NCI-H187 treated with DMSO at 0.1 percent for 48 hours (cell line): ENCODE measurements at regions not wholly inside any gene's neighbourhood (a gene's known extent, or its start where the extent isn't known, plus 50 kb on each side); places are given as distances from the start of the nearest gene placed in this dataset.
"Not testable (repeated sequence)": the region's sequence is repeated elsewhere in the genome, so short reads cannot be mapped to it uniquely, and the experiment has no call there.

ENCODE experiments used
- DNase-seq: peaks from one replicate; lab custom pipeline; 2025; lab: John Stamatoyannopoulos, UW

DNA sequence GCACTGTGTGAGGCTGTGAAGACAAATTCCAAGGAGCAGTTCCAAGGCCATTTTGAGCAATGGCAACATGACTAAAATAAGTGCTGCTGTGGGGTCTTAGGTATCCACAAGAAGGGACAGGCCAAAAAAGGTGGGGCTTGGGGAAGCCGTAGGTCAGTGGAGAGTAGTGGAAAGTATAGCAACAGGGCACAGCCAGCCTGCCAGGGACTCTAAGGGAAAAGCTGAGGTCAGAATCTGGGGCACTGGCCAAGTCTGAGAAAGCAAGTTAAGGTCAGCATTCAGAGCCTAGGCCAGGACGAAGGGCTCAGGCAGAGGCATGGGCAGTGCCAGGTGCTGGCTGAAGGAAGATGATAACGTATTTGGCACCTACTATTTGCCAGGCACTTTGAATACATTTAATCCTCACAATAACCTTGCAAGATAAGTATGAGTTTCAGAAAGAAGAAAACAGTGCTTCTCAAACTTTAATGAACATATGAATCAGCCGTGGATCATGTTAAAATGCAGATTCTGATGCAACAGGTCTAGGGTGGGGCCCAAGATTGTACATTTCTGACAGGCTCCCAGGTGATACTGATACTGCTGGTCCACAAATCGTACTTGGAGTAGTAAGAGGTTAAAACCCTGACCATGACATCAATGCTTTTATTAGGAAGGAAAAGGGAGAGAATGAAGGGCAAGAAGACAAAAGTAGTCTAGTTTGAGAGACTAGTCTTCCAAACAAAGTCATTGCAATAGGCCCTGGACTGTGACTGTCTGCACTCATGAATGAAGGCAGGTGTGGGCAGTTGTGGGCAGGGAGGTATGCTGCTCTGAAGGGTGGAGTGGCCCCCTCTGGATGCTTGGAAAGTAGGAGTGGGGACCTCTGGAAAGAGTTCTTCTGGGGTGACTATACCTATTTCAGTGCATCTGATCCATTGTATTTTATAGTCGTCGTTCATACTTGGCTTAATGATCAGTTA lies 106.3 kb upstream of the ANKRD28 start:
- no peak for DNase-seq

DNA sequence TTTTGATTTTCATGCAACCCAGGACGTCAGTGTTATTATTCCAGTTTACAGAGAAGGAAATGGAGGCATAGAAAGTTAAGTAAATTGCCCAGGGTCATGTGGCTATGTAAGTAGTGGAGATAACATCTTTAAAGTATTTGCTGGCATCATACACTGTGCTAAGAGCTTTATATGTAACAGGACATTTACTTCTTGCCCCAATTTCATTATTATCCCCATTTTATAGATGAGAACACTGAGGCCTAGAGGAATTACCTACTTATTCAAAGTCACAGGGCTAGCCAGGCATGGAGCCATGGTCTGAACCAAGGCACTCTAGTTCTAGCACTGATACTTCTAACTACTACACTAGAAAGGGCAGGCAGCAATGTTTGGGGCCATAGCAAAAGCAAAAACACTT lies 107.3 kb upstream of the ANKRD28 start:
- no peak for DNase-seq

DNA sequence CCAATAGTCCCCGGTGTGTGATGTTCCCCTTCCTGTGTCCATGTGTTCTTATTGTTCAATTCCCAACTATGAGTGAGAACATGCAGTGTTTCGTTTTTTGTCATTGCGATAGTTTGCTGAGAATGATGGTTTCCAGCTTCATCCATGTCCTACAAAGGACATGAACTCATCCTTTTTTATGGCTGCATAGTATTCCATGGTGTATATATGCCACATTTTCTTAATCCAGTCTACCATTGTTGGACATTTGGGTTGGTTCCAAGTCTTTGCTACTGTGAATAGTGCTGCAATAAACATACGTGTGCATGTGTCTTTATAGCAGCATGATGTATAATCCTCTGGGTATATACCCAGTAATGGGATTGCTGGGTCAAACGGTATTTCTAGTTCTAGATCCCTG lies 109.6 kb upstream of the ANKRD28 start:
- not testable (repeated sequence) for DNase-seq

DNA sequence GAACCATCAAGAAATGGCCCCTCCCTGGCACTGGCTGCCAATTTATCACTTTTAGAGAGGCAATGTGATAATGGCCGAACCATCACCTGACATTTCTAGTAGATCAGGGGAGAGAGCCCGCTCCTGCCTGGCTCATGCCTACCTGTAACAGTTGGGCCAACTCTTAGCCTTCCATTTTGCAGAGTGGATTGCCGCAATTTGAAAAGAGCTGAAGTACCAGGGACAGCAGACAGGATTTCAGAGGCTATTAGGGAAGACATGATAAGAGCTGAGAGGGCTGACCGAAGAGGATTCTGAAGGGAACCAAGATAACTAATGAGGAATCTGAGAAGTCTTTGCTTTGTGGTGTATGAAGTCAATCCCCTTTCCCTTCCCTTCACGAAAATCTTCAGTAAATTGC lies 121.2 kb upstream of the ANKRD28 start:
- DNase-seq, result no peak

DNA sequence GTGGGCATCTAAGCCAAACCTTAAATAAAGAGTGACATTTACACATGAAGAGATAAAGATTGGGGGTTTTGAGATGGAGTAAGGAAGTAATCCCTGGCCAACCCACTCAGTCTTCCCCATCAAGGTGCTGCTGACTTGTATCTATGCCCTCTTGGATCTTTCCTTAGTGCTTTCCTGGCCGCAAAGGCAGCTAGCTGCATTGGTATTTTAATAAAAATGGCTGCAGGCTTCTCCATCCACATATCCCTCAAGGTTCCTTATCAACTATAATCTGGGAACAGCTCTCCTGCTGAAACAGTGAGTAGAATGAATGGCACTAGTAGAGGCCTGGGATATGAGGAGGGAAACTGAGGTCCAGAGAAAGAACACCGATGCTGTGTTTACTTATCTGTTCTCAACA lies 122.2 kb upstream of the ANKRD28 start:
- no peak for DNase-seq

DNA sequence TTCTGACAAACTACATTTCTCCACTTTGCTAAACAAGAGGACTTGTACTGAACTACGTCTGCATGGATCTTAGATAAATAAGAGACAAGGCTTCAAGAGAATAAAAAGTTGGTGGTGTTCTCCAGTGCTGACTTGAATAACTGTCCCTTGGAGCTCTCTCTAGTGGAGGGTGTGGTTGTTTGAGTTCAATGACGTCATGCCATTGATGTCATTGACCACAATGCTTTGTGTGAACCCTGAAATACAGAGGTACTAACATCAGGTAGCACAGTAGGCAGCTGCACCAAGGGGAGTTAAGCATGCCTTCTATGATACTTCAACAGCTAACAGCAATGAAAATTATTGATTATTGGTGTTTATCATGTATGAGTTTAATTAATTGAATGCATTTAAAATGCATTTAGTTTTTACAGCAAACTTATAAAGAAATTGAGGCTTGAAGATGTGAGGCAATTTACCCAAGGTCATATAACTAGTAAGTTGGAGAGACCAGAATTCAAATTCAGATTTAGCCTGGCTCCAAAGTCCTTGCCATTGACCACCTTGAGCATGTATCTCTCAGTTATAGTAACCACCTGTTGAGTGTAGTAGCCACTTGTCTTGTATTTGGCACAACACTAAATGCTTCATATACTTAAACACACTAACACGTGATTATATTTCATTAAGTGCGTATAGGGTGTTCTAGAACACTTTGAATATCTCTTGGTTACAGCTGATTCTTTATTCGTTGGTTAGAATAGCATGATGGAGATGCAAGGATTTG lies 126.0 kb upstream of the ANKRD28 start:
- DNase-seq, result no peak

DNA sequence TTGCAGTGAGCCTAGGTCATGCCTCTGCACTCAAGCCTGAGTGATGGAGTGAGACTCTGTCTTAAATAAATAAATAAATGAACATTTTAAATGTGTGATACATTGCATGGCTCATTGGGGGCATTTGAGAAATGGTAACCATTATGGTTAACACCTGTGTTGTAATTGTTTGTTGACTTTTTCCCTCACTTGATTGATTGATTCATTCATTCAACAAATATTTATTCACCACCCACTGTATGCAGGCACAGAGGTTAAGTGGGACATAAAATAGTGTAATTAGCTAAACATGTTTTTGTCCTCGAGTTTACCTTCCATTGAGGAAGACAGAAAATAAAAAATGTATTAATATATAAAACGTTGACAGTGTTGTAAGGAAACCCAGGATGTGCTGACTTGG lies 127.1 kb upstream of the ANKRD28 start:
- no peak for DNase-seq

DNA sequence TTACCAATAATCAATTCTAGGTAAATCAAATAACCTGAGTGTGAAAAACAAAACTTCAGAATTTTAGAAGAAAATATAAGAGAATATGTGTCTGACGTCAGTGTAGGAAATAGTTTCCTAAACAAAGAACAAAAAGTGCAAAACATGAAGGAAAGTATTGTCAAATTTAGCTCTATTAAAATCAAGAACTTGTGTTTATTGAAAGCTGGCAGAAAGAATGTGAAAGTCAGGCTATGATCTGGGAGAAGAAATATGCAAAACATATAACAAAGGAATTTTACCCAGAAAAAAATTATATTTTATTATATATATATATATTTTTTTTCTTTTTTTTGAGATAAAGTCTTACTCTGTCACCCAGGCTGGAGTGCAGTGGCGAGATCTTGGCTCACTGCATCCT lies 129.1 kb upstream of the ANKRD28 start:
- DNase-seq, result no peak

DNA sequence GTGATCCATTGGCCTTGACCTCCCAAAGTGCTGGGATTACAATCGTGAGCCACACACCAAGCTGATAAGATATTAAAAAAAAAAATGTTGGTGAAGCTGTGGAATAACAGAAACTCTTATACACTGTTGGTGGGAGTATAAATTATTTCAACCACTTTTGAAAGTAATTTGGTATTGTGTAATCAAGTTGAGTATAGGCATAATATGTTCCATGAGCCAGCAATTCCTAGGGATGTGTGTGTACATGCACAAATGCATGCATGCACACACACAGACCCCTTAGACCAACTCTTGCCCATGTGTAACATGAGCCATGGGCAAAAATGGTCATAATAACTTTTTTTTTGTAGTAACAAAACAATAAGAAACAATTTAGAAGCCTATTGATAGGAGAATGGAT lies 130.2 kb upstream of the ANKRD28 start:
- DNase-seq, result no peak

DNA sequence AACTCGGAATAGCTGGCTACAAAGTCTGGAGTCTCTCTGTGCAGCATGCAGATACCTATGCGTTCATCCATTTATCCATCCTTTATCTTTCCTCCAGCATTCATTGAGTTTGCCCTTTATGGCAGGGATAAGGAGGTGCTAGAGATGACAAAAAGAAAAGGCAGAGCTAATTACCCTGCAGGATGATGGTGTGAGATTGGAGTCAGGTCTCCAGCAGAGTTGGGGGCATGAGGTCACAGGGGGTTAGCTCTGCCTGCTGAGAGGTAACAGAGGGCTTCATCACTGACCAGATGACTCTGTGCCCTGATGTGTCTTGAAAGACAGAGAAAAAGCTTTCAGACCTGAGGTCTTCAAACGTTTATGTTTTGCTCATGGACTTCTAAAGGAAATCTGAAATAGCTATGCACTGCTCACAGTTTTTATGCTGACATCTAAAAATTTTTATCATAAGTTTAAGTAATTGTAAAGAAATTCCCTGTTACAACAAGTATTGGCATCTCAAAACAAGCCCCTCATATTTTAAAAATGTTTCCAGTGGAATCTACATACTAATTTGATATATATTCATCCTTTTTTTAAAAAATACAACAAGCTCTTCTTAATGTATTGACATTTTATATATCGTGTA lies 132.3 kb upstream of the ANKRD28 start:
- DNase-seq, result no peak

DNA sequence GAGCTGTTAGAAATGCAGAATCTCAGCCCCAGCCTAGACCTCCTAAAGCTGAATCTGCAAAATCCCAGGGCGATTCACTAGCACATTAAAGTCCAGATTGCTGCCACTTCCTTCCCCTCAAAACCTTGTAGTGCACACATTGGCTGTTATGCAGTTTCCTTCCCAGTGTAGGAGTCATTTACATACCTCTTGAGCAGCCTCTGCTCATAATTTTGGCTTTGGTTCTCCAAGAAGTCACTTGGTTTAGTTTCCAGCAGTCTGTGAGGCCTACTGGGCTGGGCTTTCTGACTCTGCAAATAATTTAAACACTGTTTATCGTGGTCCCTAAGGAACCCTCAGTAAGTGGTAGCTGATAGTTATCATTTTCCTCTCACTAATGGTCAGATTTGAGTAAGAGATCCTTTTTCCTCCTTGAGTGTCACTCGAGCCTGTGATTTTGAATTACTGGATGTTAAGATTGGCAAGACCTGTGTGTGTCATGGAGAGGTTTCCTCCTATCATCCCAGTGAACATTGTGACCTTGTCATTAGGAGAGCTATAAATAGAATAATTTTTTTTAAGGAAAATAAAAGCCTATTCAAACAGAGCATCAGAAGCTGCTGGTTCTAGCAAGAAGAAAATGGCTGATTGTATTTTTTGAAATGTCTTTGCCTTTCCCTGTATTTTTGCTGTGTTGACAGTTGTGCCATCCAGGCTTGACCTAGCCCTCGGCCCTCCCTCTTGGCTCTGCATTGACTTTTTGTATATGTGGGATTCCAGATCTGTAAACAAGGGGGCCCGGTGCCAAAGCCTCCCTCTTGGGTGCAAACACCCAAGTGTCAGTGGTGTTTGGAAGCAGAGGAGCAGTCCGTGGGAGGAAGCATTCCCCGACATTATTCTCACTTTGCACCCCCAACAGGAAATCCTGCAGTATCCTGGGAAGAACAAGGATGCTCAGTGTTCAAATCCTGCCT lies 134.8 kb upstream of the ANKRD28 start:
- DNase-seq, result no peak

DNA sequence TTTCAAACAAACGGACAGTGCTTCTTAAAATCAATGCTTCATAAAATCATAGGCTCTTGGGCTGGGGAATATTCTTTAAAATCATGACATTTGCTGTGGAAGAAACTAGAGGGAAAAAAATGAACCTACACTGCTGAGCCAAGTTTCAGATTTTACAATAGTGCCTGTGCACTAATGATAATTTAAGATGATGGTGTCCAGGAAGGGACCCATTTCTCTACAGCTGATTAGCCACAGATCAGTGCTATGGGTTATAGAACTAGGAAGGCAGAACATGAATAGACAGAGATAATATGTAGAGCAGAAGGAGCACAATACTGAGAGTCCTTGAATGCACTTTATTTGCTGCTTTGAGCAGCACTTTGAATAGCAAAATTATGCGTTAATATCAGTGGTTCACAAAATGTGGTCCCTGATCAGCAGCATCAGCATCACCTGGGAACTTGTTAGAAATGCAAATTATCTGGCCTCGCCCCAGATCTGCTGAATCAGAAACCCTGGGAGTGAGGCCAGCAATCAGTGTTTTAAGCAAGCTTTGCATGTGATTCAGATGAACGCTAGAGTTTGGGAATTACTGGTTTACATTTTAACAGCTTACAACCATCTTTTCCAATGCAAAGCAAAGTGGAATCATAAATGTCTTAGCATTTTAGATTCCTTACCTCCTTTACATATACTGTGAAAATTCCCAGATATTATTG lies 135.8 kb upstream of the ANKRD28 start:
- no peak for DNase-seq

DNA sequence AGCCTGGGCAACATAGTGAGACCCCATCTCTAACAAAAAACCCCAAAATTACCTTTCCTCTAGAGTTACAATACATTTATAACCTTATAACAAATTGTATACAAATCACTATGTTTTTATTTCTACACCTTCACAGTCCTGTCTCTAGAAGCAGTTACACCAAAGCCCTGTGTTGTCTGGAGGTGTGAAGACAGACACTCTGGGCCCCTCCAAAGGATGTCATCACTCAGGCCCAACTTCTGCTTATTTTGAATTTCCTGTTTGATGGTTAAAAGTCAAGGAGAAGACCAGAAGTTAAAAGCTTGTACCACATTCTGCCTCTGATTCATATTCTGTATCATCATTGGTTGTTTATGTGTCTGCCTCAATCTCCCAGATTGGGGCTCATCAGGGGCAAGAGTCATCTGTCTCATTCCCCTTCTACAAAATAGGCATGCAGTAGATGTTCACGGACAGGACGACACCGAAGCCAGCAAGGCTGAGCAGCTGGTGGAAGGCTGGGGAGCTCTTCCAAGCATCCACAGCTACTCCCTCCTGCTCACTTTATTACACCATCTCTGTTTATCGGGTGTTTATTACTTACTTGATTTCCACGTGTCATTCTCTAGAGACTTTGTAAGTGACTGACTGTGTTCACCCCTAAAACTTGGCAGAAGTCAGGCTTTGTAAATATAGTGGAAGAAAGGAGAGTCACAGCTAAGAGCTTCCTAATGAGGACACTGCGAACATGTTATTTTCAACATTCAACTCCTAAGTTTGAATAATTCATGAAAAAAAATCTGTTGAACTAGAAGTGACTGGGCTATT lies 136.8 kb upstream of the ANKRD28 start:
- no peak for DNase-seq

DNA sequence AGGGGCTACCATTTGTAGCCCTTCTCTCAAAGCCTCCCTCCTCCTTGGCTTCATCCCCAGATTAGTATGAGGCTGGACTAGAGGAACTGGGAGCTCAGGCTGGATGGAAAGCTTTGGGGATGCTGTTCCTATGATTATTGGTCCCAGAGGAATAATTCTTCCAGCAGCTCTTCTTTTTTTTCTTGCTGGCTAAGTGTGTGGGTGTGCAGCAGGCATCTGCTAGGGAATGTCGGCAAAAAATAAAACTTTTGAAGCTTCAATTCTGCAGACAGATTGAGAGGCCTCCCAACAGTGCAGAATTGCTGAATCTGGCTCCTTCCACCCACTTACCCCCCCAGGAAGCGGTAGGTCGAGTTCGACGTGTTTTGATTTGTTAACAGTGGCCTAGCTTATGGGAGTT lies 138.5 kb upstream of the ANKRD28 start:
- DNase-seq, result no peak

DNA sequence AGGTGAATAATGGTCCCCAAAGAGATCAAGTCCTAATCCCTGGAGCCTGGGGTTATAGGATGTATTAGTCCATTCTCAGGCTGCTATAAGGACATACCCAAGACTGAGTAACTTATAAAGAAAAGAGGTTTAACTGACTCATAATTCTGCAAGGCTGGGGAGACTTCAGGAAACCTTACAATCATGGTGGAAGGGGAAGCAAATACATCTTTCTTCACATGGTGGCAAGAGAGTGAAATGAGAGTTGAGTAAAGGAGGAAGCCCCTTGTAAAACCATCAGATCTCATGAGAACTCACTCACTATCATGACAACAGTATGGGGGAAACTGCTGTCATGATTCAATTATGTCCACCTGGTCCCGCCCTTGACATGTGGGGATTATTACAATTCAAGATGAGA lies 142.9 kb upstream of the ANKRD28 start:
- no peak for DNase-seq

DNA sequence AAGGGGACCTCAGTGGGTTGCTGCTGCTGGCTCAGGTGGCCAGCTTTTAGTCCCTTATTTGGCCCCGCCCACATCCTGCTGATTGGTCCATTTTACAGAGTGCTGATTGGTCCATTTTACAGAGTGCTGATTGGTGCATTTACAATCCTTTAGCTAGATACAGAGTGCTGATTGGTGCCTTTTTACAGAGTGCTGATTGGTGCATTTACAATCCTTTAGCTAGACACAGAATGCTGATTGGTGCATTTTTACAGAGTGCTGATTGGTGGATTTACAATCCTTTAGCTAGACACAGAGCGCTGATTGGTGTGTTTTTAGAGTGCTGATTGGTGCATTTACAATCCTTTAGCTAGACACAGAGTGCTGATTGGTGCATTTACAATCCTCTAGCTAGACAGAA lies 143.7 kb upstream of the ANKRD28 start:
- DNase-seq, result not testable (repeated sequence)

DNA sequence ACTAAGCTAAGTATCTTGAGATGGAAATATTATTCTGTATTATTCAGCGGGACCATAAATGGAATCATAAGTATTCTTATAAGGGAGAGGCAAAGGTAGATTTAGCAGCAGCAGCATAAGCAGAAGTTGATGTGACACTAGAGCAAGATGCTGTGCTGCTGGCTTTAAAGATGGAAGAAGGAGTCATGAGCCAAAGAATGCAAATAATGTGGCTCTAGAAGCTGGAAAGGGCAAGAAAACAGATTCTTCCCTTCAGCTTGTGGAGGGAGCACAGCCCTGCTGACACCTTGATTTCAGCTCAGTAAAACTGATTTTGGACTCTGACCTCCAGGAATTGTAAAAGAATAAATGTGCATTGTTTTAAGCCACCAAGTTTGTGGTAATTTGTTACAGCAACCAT lies 144.2 kb upstream of the ANKRD28 start:
- no peak for DNase-seq

DNA sequence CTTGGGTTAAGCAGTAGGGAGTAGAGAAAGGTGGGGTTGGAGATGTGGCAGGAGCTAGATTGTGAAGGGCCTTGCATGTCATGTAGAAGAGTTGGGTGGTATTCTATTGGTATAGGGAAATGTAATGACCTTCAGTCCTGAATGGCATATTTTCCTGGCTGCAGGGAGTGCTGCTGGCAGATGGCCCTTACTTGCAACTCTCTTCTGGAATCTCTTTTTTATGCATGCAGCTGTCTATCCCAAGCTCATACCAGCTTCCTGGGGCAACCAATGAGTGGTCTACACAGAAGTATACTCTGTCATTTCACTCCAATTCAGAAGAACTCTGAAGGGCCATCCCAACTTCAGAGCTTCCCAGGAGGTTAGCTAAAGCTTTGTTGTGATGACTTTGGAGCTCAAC lies 144.7 kb upstream of the ANKRD28 start:
- no peak for DNase-seq

DNA sequence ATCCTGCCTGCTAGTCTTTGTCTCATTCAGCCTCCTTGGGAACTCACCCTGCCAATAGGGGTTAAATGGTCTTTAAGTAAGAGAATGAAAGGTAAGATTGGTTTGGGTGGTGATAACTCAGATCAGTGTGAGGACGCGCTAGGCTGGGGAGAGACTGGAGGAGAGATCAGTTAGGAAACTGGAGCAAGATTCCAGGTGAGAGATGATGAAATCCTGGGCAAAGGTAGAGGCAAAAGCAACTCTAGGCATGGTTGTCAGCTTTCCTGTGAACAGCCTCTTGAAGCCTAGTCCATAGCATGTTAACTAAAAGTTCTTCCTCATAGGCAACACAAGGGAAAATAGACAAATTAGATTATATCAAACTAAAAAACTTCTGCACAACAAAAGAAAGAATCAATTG lies 145.2 kb upstream of the ANKRD28 start:
- no peak for DNase-seq

DNA sequence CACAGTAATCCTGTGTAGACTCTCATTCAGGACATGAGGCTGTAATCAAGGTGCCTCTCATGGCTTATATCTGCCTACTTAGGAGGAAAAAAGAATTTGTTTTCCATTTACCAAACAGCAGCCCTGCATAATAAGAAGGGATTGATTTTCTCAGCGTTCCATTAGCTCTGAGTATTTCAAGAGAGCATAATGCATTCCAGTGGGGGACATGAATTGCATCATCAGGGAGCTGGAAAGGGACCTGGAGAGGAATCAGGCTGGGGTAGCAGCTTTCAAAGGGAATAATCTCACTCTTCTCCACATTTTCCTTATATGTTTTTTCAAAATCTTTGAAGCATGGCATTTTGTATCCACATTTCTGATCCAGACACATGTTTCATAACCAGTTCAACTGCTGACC lies 150.6 kb upstream of the ANKRD28 start:
- DNase-seq, result no peak
